Upper lobe of left lung (tissue), 6 donors: ENCODE measurements at regions not wholly inside any gene's neighbourhood (a gene's known extent, or its start where the extent isn't known, plus 50 kb on each side); places are given as distances from the start of the nearest gene placed in this dataset.

Experiments used
- ATAC-seq, 2 donors: fragments of 200-7000 bp; cut with Tn5 transposase; one replicate each; pipeline ENCODE4 v1.9.1; 2022; ENCODE audit warnings: mild to moderate bottlenecking in 2 of 2, moderate library complexity in 2 of 2; ENCODE audit not compliant: low FRiP score in 2 of 2
- DNase-seq, 2 donors: peaks; one replicate each; pipeline ENCODE4 v3.0.0-alpha.2; 2019 to 2020
- H3K27ac ChIP-seq, 4 donors: fragments of 200-600 bp; sonication (generic); one replicate each; pipeline ENCODE4 v1.5.1; 2016 to 2019
- H3K27me3 ChIP-seq, 4 donors: fragments of 200-600 bp; sonication (generic); one replicate each; pipeline ENCODE4 v1.5.1; 2017 to 2019
- H3K36me3 ChIP-seq, 4 donors: fragments of 200-600 bp; sonication (generic); one replicate each; pipeline ENCODE4 v1.5.1; 2016 to 2019
- H3K4me1 ChIP-seq, 4 donors: fragments of 200-600 bp; sonication (generic); one replicate each; pipeline ENCODE4 v1.5.1; 2018 to 2019
- H3K4me3 ChIP-seq, 4 donors: fragments of 200-600 bp; sonication (generic); one replicate each; pipeline ENCODE4 v1.5.1; 2017 to 2019; ENCODE audit warnings: mild to moderate bottlenecking in 2 of 4, moderate library complexity in 1 of 4
- H3K9me3 ChIP-seq, 4 donors: fragments of 200-600 bp; sonication (generic); one replicate each; pipeline ENCODE4 v1.5.1; 2018 to 2019
- CTCF ChIP-seq, 6 experiments: fragments of 450-650 bp in 4 of 6; fragments of 200-600 bp in 2 of 6; sonication (generic) in 2 of 6; IDR thresholded peaks; one replicate each; pipeline ENCODE4 v1.5.1; 2016 to 2019; ENCODE audit warnings: antibody characterized with exemption in 6 of 6
- EP300 ChIP-seq, 4 donors: sonication (generic); formaldehyde crosslinking; IDR thresholded peaks; one replicate each; pipeline ENCODE4 v1.5.1; 2017; ENCODE audit warnings: antibody characterized with exemption in 4 of 4, control low read depth in 2 of 4
- POLR2A ChIP-seq, 4 donors: fragments of 450-650 bp; IDR thresholded peaks; one replicate each; pipeline ENCODE4 v1.5.1; 2016 to 2017; ENCODE audit warnings: antibody characterized with exemption in 4 of 4, mild to moderate bottlenecking in 2 of 4
- POLR2AphosphoS5 ChIP-seq, 2 donors: sonication (generic); formaldehyde crosslinking; IDR thresholded peaks; one replicate each; pipeline ENCODE4 v1.5.1; 2017; ENCODE audit warnings: antibody characterized with exemption in 2 of 2
- WGBS, 2 donors: methylation state at CpG; one replicate each; pipeline ENCODE4 v1.1.5; 2017 to 2018; 5-methylcytosine and 5-hydroxymethylcytosine counted together
- donor health status: DM: no; HTN: no; CAD: no; lungs with moderate emphysema.
- donor health status: DM: no; HTN: yes; CAD: no; lungs with severe emphysema.

GRCh38 chr9:38333047-38333446 is 59.5 kb upstream of the ALDH1B1 start:
- WGBS, 2 donors: 90 to 93% methylated on average over 5 of the region's 5 CpGs
- no peak for DNase-seq
- Histone ChIP-seq H3K36me3 (no peaks in the 10 kb centered on the region), H3K4me3 (no peak overlapping the region), H3K27ac (no peak overlapping the region), H3K9me3 (no peaks in the 10 kb centered on the region), H3K4me1 (no peaks in the 10 kb centered on the region), H3K27me3 (no peaks in the 10 kb centered on the region)
- TF ChIP-seq POLR2A (IDR thresholded peaks at IDR 0.05): no peak
- TF ChIP-seq CTCF (IDR thresholded peaks at IDR 0.05): no peak
- TF ChIP-seq EP300 (IDR thresholded peaks at IDR 0.05): no peak
- TF ChIP-seq POLR2AphosphoS5 (IDR thresholded peaks at IDR 0.05): no peak
- no peak for ATAC-seq

GRCh38 chr9:38332625-38333024 is 59.9 kb upstream of the ALDH1B1 start:
- Histone ChIP-seq H3K27me3 (no peaks in the 10 kb centered on the region), H3K36me3 (no peaks in the 10 kb centered on the region), H3K4me1 (no peaks in the 10 kb centered on the region), H3K27ac (no peak overlapping the region), H3K9me3 (no peaks in the 10 kb centered on the region), H3K4me3 (no peak overlapping the region)
- DNase-seq (no peak), ATAC-seq (no peak)
- WGBS, 2 donors: 93 to 94% methylated on average over 4 of the region's 4 CpGs
- TF ChIP-seq POLR2A (IDR thresholded peaks at IDR 0.05): no peak
- no peak for TF ChIP-seq CTCF (IDR thresholded peaks at IDR 0.05)

GRCh38 chr9:38331141-38331540 is 61.4 kb upstream of the ALDH1B1 start:
- TF ChIP-seq EP300 (IDR thresholded peaks at IDR 0.05): no peak
- no peak for TF ChIP-seq POLR2A (IDR thresholded peaks at IDR 0.05)
- TF ChIP-seq POLR2AphosphoS5 (IDR thresholded peaks at IDR 0.05): no peak
- no peak for TF ChIP-seq CTCF (IDR thresholded peaks at IDR 0.05)
- H3K36me3 ChIP-seq: no peaks in the 10 kb centered on the region
- 91 to 98% methylated on average over 8 of the region's 8 CpGs for WGBS, 2 donors
- H3K9me3 ChIP-seq: no peaks in the 10 kb centered on the region
- no peak overlapping the region for H3K27ac ChIP-seq
- no peak for DNase-seq
- no peaks in the 10 kb centered on the region for H3K4me1 ChIP-seq
- H3K27me3 ChIP-seq: no peaks in the 10 kb centered on the region
- no peak for ATAC-seq
- H3K4me3 ChIP-seq: no peak overlapping the region

- ATAC-seq (no peak), DNase-seq (no peak)
- no peak overlapping the region for H3K27ac ChIP-seq
- no peaks in the 10 kb centered on the region for H3K27me3 ChIP-seq
- H3K36me3 ChIP-seq: no peaks in the 10 kb centered on the region
- no peak overlapping the region for H3K4me3 ChIP-seq
- TF ChIP-seq EP300 (IDR thresholded peaks at IDR 0.05) (no peak), POLR2A (IDR thresholded peaks at IDR 0.05) (no peak), CTCF (IDR thresholded peaks at IDR 0.05) (no peak), POLR2AphosphoS5 (IDR thresholded peaks at IDR 0.05) (no peak)
- 94 to 96% methylated on average over 9 to 11 of the region's 11 CpGs for WGBS, 2 donors
- no peaks in the 10 kb centered on the region for H3K4me1 ChIP-seq
- H3K9me3 ChIP-seq: no peaks in the 10 kb centered on the region
Observed at GRCh38 chr9:38329968-38330367, 62.5 kb upstream of the ALDH1B1 start.

- WGBS, 2 donors: 67 to 74% methylated on average over 1 of the region's 1 CpG
Observed at GRCh38 chr9:38328765-38329164, 63.7 kb upstream of the ALDH1B1 start.

More at GRCh38 chr9:38328765-38329164, 63.7 kb upstream of the ALDH1B1 start:
- Histone ChIP-seq H3K4me1 (no peaks in the 10 kb centered on the region), H3K4me3 (no peak overlapping the region), H3K9me3 (no peaks in the 10 kb centered on the region), H3K27ac (no peak overlapping the region), H3K36me3 (no peaks in the 10 kb centered on the region), H3K27me3 (no peaks in the 10 kb centered on the region)
- no peak for DNase-seq
- TF ChIP-seq POLR2AphosphoS5 (IDR thresholded peaks at IDR 0.05) (no peak), EP300 (IDR thresholded peaks at IDR 0.05) (no peak), POLR2A (IDR thresholded peaks at IDR 0.05) (no peak), CTCF (IDR thresholded peaks at IDR 0.05) (no peak)
- ATAC-seq: no peak
